Activated CD4-positive, alpha-beta T cell treated with anti-CD3 and anti-CD28 coated beads, Interleukin-2, amount 50 U/mL, for 4 hours (primary cell): ENCODE measurements at regions not wholly inside any gene's neighbourhood (a gene's known extent, or its start where the extent isn't known, plus 50 kb on each side); places are given as distances from the start of the nearest gene placed in this dataset.

Experiments
- DNase-seq, 2 experiments: peaks; one replicate each; pipeline ENCODE4 v3.0.0-alpha.2; 2020

- DNase-seq: no peak
These were observed 88.8 kb upstream of the ZBTB40 start for GRCh38 chr1:22362626-22363402.

DNA sequence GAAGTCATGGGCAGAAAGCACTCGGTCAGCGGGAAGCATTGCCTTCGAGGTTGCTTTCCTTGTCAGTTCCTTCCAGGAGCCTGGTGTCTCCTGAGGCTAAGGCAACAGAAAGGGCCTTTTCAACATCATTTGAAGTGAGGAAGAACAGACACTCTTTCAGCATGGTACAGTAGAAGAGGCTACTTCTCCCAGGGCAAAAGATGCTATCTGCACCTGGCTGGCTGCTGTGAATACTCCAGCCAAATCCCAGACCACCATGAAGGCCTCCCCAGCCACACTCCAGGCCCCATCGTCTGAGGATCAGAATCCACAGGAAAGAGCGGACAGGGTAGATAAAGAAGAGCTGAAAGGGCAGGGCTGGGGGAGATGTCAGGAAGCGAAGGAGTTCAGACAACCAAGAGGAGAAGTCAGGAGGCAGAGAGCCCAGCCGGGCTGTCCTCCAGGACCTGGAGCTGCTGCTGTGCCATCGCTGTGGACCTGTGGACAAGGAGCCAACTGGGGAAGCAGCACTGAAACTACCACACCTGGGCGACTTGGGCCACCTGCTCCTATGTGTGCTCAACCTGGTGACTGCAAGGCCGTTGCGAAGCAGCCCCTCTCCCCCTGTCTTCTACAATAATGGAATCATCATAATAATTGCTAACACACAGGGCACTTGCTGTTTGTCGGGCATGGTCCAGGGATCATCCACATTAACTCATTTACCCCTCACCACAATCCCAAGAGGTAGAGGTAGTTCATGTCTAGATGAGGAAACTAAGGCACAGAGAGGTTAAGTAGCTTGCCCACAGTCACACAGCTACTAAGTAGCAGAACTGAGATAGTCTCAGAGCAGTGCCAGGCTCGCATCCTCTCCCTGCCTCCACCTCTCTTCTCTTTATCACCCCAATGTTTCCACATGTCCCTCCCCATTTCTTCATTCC, 88.0 kb upstream of the ZBTB40 start:
- no peak for DNase-seq

DNA sequence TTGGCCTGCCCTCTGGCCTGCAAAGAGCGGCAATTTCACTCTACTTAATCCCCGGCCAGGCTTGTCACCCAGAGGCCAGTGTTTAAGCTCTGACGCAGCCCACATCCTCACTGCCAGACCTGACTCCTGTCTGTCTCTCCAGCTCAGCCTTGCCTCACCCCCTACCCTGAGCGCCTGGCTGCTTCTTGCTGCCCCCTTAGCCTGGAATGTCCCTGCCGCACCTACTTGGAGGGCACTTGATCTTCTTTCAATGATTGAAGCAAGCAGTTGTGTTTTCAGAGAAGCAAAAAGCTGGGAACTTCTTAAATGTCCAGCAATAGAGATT, 87.4 kb upstream of the ZBTB40 start:
- no peak for DNase-seq

- no peak for DNase-seq
These were observed 86.9 kb upstream of the ZBTB40 start for GRCh38 chr1:22364764-22365163.

DNA sequence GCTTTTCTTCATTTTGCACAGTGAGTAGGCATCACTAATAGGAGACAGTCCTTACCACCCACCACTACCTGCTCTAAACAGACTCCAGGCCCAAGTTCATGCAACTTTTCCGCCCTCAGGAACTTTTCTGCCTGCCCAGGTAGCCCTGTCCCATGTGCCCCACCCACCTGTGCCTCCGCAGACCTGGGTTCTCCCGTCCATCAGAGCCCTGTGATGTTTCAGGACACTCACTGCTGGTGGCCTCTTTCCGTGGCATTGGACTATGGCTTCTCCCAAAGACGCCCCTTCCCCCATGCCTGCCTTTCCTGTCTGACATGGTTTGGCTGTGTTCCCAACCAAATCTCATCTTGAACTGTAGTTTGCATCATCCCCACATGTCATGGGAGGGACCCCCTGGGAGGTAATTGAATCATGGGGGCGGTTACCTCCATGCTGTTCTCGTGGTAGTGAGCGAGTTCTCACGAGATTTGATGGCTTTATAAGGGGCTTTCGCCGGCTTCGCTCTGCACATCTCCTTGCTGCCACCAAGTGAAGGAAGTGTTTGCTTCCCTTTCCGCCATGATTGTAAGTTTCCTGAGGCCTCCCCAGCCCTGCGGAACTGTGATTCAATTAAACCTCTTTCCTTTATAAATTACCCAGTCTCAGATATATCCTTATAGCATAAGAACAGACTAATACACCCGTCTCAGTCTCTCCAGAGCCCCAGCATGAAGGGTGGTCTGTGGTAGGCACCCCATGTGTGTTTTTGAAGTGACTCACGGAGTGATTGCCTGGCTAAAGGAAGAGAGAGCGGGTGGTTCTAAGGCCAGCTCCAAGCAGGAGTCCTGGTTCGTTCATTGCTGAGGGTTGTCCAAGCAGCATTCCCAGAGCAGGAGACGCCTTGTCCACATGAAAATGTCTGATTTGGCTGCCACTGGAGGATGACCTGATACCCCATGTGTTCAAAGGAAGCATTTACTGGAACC, 86.0 kb upstream of the ZBTB40 start:
- no peak for DNase-seq

GRCh38 chr1:22366346-22366745, 85.3 kb upstream of the ZBTB40 start:
- DNase-seq: no peak

- DNase-seq: no peak
These were observed 83.5 kb upstream of the ZBTB40 start for GRCh38 chr1:22368125-22368524.

DNA sequence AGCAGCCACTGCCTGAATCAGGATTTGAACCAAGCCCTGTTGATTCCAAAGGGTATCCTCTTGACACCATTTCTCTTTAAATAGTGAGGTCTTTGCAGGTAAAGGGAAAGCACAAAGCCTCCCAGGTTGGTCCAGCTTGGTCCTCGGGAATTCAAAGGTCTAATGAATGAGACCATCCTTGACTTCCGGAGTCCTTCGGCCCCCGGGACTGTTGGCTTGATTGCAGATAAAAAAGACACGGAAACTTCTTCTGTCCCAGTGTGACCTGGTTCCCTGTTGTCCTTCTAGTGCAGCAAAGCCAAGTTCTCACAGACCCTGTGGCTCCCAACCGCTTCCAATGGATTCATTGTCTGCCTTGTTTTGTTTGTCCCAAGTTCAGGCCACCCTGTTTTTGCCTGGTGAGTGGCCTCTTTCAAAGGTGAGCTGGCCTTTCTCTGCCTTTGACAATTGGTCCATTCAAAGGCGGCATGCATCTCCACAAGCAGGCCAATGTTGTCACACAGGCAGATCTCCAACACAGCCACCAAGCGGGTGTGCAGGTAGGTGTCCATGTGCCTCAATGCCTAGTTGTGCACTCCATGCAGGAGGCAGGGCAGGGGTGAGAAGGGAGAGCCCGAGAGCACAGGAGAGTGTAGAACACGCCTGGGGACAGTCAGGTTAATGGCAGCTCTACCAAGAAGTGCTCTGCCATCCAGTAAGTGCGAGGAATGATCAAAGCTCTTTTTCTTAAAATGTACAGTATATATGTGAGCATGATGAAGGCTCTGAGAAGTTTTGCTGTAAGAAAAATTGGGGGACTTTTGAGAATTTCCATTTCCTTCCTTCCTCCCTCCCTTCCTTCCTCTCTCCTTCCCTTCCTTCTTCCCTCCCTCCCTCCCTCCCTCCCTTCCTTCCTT, 82.1 kb upstream of the ZBTB40 start:
- DNase-seq: no peak

GRCh38 chr1:22370190-22370498, 81.5 kb upstream of the ZBTB40 start:
- DNase-seq: no peak

GRCh38 chr1:22371408-22371807, 80.2 kb upstream of the ZBTB40 start:
- no peak for DNase-seq

DNA sequence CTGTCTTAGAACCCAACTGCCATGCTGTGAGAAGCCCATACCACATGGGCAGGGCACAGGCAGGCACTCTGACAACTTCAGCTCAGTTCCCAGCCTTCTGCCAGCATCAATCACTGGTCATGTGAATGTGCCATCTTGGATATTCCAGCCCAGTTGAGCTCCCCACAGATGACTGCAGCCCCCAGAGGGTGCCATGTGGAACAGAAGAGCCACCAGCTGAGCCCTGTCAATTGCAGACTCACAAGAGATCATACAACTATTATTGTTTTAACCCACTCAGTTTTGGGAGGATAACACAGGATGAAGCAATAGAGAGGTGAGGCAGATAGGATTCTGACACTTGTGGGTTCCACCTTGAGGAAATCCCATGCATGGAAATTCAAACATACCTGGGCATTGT, 78.4 kb upstream of the ZBTB40 start:
- DNase-seq: no peak

- no peak for DNase-seq
These were observed 77.7 kb upstream of the ZBTB40 start for GRCh38 chr1:22374001-22374400.

GRCh38 chr1:22375601-22376000, 76.0 kb upstream of the ZBTB40 start:
- no peak for DNase-seq

DNA sequence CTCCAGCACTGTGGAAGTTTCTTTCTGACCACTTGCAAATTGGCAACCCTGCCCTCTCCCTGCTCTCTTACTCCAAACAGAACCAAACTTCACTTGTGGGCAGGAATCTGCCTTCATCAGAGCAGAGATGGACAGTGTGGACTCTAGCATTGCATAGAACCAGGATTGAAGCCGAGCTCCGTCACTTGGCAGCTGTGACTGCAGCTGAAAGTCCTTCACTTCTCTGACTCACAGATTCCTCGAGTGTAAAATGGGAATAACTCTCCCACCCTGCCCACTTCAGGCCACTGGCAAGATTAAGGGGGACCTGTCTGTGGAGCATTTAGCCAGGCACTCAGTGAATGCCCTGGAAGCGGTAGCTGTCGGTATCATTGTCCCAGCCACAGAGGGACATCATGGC, 75.7 kb upstream of the ZBTB40 start:
- no peak for DNase-seq

- no peak for DNase-seq
These were observed 75.1 kb upstream of the ZBTB40 start for GRCh38 chr1:22376546-22376945.

- no peak for DNase-seq
These were observed 74.7 kb upstream of the ZBTB40 start for GRCh38 chr1:22376976-22377375.

DNA sequence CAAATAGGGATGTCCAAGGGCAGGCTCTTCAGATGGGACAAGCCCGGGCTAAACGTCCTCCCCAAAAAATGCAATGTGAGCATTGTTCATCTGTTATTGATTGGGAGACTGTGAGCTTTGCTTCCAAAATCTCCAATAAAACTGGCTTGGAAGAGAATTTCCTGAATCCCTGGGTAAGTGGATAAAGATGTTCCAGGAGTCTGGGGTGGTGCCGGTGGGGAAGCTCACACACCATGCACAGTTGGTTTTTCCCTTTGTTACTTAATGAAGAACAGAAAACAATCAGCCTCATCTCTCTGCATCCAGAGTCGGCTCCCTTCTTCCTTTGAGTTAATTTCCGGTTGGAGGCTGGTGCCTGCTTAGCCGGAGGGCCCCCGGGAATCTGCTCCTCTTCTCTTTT, 72.1 kb upstream of the ZBTB40 start:
- no peak for DNase-seq

- DNase-seq: no peak
These were observed 71.4 kb upstream of the ZBTB40 start for GRCh38 chr1:22380024-22380785.

DNA sequence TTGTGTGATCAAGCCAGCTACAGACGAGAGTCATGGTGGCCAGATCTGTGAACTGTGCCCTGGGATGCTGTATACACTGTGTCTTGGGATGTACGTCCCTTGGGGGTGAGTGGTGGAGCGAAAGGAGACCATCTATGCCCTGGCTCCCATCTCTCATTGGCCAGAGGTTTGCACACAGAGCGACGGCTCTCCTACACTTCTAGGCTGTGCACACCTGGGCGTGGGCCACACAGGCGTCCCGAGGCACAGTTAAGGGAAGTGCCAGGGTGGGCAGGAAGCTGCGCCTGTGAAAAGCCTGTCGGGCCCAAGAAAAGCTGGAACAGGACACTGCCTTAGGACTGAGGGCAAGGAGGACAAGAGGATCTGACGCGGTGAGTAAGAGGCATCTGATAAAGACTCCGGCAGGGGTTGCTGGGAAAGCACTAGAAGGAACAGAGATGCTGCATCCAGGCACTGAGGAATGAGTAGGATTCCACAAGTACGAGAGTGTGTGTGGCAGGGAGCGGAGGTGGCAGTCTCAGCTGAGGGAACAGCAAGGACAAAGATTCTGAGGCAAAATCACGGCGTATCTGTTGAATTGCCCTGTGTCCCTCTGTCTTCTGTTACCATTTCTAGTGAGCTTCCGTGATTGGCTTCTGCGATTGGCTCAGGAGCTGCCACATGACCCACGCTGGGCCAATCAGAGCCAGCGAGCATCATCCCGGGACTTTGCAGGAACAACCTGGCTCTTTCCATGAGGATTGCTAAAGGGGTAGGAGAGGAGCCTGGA, 67.9 kb upstream of the ZBTB40 start:
- no peak for DNase-seq

DNA sequence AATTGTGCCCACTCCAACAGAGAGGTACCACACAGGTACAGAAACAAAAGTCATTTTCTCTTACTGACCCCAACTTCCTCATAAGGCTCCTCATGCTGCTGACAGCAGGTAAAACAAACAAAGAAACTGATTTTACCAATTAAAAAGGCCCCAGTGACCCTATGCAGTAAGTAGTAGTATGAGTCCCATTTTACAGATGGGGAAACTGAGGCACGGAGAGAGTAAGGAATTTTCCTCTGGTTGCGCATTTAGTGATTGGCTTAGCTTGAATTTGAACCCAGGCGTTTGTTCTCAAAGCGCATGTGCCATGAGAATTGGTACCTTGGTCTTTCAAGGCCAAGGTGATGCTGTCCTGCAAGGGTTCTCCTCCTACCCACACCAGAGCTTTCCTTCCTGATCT, 66.1 kb upstream of the ZBTB40 start:
- no peak for DNase-seq

DNA sequence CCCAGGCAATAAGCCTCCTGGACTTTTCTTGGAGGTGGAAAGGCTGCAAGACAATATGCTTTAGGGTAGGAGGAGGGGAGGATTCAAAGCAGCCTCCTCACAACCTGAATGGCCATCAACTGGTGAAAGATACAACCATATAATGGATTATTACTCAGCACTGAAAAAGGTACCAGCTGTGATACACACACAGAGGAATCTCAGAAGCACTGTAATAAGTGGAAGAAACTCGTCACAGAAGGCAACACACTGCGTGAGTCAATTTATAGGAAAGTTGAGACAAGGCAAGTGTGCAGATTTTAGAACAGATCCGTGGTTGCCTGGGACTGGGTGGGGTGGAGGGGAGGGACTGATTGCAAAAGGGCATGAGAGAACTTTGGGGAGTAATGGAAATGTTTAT, 64.9 kb upstream of the ZBTB40 start:
- no peak for DNase-seq
